Transverse colon (tissue), 4 donors: ENCODE measurements at regions not wholly inside any gene's neighbourhood (a gene's known extent, or its start where the extent isn't known, plus 50 kb on each side); places are given as distances from the start of the nearest gene placed in this dataset.
"Not testable (repeated sequence)": the region's sequence is repeated elsewhere in the genome, so short reads cannot be mapped to it uniquely, and the experiment has no call there.

Source experiments
- DNase-seq: peaks from one replicate; pipeline ENCODE4 v3.0.0-alpha.2; 2019
- H3K27ac ChIP-seq, 4 donors: fragments of 200-600 bp; sonication (generic); 2 replicates each; pipeline ENCODE4 v1.5.1; 2016 to 2018; ENCODE audit warnings: inconsistent platforms in 4 of 4
- H3K27me3 ChIP-seq: fragments of 200-600 bp; sonication (generic); 2 replicates; pipeline ENCODE4 v1.5.1; 2017; ENCODE audit warnings: inconsistent platforms
- H3K36me3 ChIP-seq, 4 donors: fragments of 200-600 bp; sonication (generic); 2 replicates each; pipeline ENCODE4 v1.5.1; 2017 to 2019; ENCODE audit warnings: inconsistent platforms in 4 of 4
- H3K4me1 ChIP-seq, 4 donors: fragments of 200-600 bp; sonication (generic); 2 replicates each; pipeline ENCODE4 v1.5.1; 2017 to 2020; ENCODE audit warnings: inconsistent platforms in 4 of 4
- H3K4me3 ChIP-seq, 4 donors: fragments of 200-600 bp; sonication (generic); 1 replicate in 1 of 4; 2 replicates in 3 of 4; pipeline versions ENCODE4 v1.5.1 to v1.6.1; 2017 to 2019; ENCODE audit warnings: inconsistent platforms in 4 of 4
- H3K9me3 ChIP-seq, 2 donors: fragments of 200-600 bp; sonication (generic); 2 replicates each; pipeline ENCODE4 v1.5.1; 2017 to 2019; ENCODE audit warnings: inconsistent platforms in 2 of 2
- CTCF ChIP-seq, 5 experiments: fragments of 200-600 bp in 3 of 5; fragments of 450-650 bp in 2 of 5; sonication (generic) in 3 of 5; IDR thresholded peaks; 1 replicate in 2 of 5; 2 replicates in 3 of 5; pipeline ENCODE4 v1.5.1; 2016 to 2017; ENCODE audit warnings: antibody characterized with exemption in 5 of 5, inconsistent platforms in 3 of 5, mild to moderate bottlenecking in 2 of 5, moderate library complexity in 1 of 5
- EP300 ChIP-seq: sonication (generic); formaldehyde crosslinking; IDR thresholded peaks from one replicate; pipeline ENCODE4 v1.6.1; 2017; ENCODE audit warnings: antibody characterized with exemption, low read depth
- POLR2A ChIP-seq: fragments of 450-650 bp; IDR thresholded peaks from one replicate; pipeline ENCODE4 v1.6.1; 2016; ENCODE audit warnings: antibody characterized with exemption, mild to moderate bottlenecking, moderate library complexity
- POLR2AphosphoS5 ChIP-seq, 3 donors: sonication (generic); formaldehyde crosslinking; IDR thresholded peaks; one replicate each; pipeline ENCODE4 v1.6.1; 2016; ENCODE audit warnings: antibody characterized with exemption in 3 of 3
- WGBS, 2 donors: methylation state at CpG; one replicate each; pipeline ENCODE4 v1.1.5; 2018; ENCODE audit warnings: low coverage in 1 of 2; 5-methylcytosine and 5-hydroxymethylcytosine counted together
- in situ Hi-C, 4 donors: fragments of 200-750 bp; cut with MboI; loops; one replicate each; pipeline versions ENCODE4 v1.15.0 to v1.15.1; 2017; ENCODE audit warnings: low sequenced_read_pairs in 3 of 4, low pct_ligation_motif_present in 1 of 4, low pct_unique_long_range_greater_than_20kb in 1 of 4
- intact Hi-C: fragments of 100-400 bp; cut with DNase I; formaldehyde crosslinking; loops from one replicate; pipeline ENCODE4 v1.15.1; 2023; ENCODE audit warnings: low total_unique reads

- in situ Hi-C loops: no loop called here
- Histone ChIP-seq H3K27ac (no peak overlapping the region), H3K4me1 (no peaks in the 10 kb centered on the region), H3K4me3 (no peak overlapping the region), H3K36me3 (no peaks in the 10 kb centered on the region), H3K9me3 (no peaks in the 10 kb centered on the region), H3K27me3 (no peaks in the 10 kb centered on the region)
- no peak for TF ChIP-seq POLR2A
- no peak for TF ChIP-seq CTCF (IDR thresholded peaks at IDR 0.05)
- TF ChIP-seq EP300: no peak
- no peak for TF ChIP-seq POLR2AphosphoS5 (IDR thresholded peaks at IDR 0.05)
- intact Hi-C loops: no loop called here
- DNase-seq: no peak
Observed at GRCh38 chr2:194054313-194054712, 1602.7 kb upstream of the SLC39A10 start.

- intact Hi-C loops: no loop called here
- Histone ChIP-seq H3K4me3 (no peak overlapping the region), H3K27me3 (no peaks in the 10 kb centered on the region), H3K27ac (no peak overlapping the region), H3K4me1 (no peaks in the 10 kb centered on the region), H3K9me3 (no peaks in the 10 kb centered on the region), H3K36me3 (no peaks in the 10 kb centered on the region)
- TF ChIP-seq CTCF (IDR thresholded peaks at IDR 0.05) (no peak), EP300 (no peak), POLR2AphosphoS5 (IDR thresholded peaks at IDR 0.05) (no peak), POLR2A (no peak)
- 64% methylated on average over 1 of the region's 1 CpG; no CpG with 5 or more reads in 1 of the 2 donors for WGBS, 2 donors
- in situ Hi-C loops: no loop called here
- DNase-seq: no peak
Observed at GRCh38 chr2:194044321-194044720, 1612.7 kb upstream of the SLC39A10 start.

- 88 to 90% methylated on average over 5 of the region's 5 CpGs for WGBS, 2 donors
- H3K4me3 ChIP-seq, DNase-seq, H3K4me1 ChIP-seq, H3K27ac ChIP-seq, intact Hi-C loops, in situ Hi-C loops, H3K9me3 ChIP-seq, H3K27me3 ChIP-seq, H3K36me3 ChIP-seq: not testable (repeated sequence)
Observed at GRCh38 chr2:194021130-194021529, 1635.9 kb upstream of the SLC39A10 start.

- Histone ChIP-seq H3K9me3 (peaks cover 0 to 6% of the 10 kb centered on the region in 2 donors), H3K4me1 (no peaks in the 10 kb centered on the region), H3K36me3 (no peaks in the 10 kb centered on the region), H3K27ac (no peak overlapping the region), H3K4me3 (no peak overlapping the region), H3K27me3 (no peaks in the 10 kb centered on the region)
- no peak for DNase-seq
- TF ChIP-seq POLR2AphosphoS5 (IDR thresholded peaks at IDR 0.05) (no peak), CTCF (IDR thresholded peaks at IDR 0.05) (no peak), EP300 (no peak), POLR2A (no peak)
- 98% methylated on average over 21 of the region's 21 CpGs; no CpG with 5 or more reads in 1 of the 2 donors for WGBS, 2 donors
- in situ Hi-C loops (no loop called here), intact Hi-C loops (no loop called here)
Observed at GRCh38 chr2:194020155-194020554, 1636.9 kb upstream of the SLC39A10 start.

GRCh38 chr2:194015751-194016150, 1641.3 kb upstream of the SLC39A10 start:
- no peak for DNase-seq
- no peak for TF ChIP-seq POLR2A
- no peak for TF ChIP-seq POLR2AphosphoS5 (IDR thresholded peaks at IDR 0.05)
- TF ChIP-seq CTCF (IDR thresholded peaks at IDR 0.05): no peak
- no peak for TF ChIP-seq EP300
- no peaks in the 10 kb centered on the region for H3K36me3 ChIP-seq
- H3K4me1 ChIP-seq: no peaks in the 10 kb centered on the region
- in situ Hi-C loops: no loop called here
- no peak overlapping the region for H3K4me3 ChIP-seq
- no peak overlapping the region for H3K27ac ChIP-seq
- intact Hi-C loops: no loop called here
- no peaks in the 10 kb centered on the region for H3K9me3 ChIP-seq
- no peaks in the 10 kb centered on the region for H3K27me3 ChIP-seq
